Occipital lobe (tissue), 1 donor: ENCODE measurements at regions not wholly inside any gene's neighbourhood (a gene's known extent, or its start where the extent isn't known, plus 50 kb on each side); places are given as distances from the start of the nearest gene placed in this dataset.

Experiments used
- DNase-seq: peaks from one replicate; lab custom pipeline; 2025; lab: John Stamatoyannopoulos, UW

DNA sequence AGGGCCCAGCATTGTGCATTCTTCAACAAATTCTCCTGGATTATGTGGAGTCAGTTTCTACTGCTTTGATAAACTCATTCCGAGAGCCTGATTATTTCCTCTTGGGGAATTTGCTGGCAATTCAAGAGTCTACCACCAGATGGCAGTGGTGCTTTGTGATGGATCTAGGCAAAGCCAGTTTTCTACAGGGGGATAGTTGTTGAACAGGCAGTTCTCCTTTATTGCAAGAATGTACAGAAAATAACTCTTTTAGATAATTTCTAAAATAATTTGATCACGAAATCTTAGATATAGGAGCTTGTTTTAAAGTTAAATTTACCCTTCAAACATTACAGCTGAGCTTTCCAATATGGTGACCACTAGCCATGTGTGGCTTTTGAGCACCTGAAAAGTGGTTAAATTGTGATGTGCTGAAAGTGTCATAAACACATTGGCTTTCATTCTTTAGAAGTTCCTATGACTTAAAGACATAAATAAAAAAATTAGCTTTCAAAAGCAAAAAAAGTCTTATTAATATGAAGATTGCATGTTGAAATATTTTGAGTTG is 66.7 kb upstream of the HAAO start:
- DNase-seq: peak; percentile 12

DNA sequence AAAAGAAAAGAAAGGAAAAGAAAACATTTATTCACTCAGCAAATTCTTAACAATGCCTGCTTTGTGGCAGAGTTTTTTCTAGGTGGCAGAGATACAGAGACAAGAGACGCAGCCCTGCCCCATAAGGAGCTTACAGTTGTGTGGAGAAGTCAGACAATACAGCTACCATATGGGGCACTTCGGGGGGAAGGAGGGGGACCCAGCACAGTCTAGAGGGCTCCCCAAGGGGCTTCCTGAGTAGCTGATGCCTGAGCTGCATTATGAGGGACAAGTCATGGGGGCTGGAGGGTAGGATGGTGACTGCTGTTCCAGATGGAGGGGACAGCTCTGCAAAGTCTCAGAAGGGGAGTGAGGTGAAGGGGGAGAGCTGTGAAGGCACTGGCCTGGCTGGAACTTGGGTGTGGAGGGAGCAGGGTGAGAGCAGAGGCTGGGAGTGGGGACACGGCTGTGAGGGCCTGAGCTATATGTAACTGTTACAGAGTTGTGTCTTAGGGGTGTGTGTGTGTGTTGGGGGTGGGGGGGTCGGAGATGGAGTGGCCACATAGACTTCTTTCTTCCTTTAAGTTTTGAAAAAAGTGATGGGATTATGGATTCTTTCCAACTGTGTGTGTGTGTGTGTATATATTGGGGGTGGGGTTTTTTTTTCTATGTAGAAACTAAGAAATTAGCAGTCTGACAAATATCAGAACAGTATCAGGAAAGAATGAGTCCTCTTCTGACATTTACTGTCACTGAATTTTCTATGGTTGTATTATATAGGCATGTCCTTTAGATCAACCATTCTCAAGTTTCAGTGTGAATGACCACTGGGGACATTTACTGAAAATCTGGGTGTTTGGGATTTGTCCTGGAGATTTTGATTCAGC is 66.0 kb upstream of the HAAO start:
- DNase-seq: no peak

DNA sequence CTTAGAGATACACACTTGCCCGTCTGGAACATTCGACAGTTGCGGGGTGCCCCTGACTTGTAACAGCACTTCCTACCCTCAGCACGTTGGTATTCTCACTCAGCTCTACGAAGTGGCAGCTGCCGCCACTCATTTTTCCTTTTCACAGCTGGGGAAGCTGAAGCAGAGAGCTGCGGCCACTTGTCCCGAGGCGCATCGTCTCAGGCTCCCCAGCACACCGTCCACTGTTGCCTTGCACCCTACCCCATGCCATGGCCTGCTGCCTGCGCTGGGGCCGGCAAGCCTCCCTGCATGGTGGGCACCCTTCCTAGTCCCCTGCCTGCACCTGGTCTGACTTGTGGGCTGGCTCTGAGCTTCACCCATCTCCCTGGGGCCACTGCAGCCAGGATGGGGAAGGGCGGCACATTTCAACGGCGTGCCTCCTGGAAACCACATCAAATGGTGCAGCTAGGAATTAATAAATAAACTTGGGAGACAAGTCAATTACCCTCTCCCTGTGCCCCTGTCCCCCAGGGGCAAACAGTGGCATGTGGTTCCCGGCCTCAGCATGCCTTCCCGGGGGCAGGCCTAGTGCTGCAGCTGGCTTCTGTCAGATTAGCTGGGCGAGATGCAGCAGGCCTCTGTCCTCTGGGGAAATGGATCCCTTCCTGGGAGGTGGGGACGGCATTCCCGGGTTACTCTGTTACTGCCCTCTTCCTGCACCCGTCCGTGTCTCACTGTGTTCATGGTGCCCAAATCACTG is 64.7 kb upstream of the HAAO start:
- no peak for DNase-seq

DNA sequence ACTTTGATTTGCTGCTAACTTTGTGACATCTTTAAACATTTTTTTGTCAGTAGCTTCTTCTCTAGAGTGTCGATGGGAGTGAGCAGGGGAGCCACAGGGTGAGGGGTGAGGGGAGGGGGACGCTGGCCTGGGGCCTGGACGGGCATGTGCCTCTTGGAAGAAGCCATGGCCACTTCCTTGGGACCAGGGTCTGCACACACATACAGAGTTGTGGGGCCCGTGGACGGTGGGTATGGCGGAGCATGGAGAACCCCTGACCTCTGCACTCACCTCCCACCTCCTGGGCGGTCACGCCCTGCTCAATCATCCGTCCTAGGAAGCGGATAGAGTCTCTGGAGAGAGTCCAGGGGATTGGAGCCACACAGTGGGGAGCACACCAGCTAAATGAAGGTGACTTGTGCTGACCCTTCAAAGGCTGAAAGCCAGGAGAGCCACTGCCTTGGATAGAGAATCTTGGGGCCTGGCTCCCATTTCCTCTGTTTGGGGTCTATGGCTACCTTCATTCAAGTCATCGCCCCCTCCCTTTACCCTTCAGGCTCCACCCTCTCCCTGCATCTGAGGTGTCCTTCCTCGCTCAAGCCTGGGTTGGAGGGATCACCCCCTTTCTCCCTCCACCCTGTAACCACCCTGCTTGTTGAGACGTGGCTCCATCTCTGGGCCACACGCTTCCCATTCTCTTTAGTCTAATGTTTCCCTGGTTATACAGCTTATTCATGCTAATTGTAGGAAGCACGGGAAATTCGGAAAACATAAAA is 63.9 kb upstream of the HAAO start:
- DNase-seq: no peak

DNA sequence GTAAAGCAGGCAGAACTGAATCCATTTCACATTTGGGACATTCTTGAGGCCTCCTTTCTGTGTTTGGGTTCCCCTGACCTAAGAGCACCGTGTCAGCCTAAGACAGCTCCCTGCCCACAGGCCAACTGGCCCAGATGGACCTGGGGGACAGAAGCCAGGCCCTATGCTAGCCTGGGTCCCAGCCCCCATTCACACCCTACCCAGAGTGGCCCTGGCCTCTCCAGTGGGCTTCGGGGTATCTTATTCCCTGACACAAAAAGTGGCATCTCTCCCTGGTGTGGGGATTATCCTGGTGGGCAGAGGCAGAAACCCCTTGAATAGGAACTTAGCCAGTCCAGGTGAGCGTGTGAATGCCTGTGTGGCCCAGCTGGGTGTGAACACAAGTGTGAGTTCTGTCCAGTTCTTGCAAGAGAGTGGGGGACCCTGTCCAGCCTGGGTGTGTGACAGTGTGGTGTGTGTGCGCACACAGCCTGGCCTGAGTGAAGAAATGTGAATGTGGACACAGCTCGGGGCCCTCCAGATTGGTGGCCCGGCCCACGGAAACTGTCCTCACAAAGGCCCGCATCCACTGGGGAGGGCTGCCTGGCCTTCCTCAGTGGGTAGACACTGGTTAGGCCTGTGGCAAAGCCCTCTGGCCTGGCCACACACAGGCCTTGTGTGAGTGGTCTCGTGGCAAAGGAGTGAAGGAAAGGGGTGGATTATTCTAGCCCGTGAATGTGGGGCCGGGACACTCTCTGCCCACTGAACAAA is 63.0 kb upstream of the HAAO start:
- no peak for DNase-seq

DNA sequence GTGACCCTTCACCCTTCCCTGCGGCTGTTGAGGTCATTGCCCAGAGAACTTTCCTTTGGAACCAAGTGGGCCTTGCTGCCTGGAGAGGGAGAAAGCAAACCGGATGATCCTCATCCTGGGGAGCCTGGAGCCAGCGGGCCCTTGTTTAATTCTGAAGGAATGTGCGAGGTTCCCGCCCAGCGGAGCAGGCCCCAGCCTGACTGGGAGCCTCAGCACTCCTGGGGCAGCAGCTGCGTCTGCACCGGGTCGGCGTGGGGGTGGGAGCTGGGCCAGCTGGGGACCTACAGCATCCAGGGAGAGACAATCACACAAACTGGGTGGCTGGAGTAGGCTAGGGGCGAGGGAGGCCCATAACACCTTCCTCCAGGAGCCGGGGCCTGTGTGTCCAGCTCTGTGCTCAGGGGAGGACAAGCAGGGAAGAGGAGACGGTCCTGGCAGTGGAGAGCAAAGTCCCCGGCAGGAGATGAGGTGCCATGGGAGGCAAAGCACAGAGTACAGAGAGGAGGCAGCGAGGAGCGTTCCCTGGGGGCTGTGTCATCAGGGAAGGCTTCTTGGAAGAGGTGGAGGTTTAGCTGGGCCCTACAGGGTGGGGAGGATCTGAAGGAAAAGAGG is 61.9 kb upstream of the HAAO start:
- DNase-seq: no peak

DNA sequence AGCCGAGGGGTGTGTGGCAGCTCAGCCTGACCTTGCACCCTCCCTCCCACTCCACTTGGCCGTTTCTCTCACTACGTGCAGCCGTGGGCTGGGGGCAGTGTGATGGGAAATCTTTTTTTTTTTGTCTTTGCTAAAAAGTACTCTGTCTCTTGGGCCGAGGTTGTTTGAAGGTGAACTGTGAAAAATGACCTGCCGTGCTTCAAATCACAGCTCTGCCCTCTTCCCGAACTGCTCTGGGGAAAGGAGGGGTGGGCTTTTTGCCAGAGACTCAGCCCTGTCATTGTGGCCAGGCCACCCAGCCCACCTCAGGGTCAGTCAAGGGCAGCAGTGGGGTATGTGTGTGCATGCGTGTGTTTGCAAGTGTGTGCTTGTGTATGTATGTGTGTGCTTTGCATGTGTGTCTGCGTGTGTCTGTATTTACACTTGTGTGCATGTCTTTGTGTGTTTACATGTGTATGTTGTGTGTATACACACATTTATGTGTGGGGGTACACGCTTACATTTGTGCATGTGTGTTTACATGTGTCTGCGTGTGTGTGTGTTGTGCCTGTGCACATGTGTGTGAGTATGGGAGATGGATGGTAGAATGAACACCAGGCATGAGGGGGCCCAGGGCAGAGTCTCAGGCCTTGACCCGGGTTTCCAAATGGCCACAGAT is 61.3 kb upstream of the HAAO start:
- no peak for DNase-seq

DNA sequence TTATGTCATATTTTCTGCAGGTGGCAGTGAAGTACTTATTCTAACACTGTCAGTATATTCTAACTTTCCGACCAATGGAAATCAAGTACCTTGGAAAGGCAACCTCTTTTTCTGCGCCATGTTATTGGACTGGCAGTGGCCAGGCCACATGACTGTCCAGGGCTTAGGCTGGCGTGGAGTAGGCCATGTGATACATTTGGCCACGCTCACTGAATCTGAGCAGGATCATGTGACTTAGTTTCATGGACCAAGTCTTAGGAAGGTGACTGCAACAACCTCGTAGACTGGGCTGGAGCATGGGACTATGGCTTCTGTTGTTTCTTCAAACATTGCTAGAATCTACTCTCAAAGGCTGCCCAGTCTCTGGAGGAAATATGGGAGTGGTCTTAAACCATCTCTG is 60.4 kb upstream of the HAAO start:
- DNase-seq: no peak

DNA sequence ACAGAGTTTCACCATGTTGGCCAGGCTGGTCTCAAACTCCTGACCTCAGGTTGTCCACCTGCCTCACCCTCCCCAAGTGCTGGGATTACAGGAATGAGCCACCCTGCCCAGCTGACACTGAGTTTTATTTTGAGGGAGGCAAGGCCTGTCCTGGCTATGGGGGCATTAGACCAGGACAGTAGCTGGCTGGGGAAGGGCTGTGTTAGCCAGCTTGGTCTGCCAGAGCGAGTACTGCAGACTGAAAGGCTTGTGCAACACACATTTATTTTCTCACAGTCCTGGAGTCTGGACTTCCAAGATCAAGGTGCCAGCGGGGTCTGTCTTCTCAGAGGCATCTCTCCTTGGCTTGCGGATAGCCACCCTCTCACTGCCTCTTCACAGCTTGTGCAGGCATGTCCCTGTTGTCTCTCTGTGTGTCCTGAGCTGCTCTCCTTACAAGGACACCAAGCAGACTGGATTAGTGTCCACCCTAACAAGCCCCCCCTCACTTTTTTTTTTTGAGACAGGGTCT is 59.4 kb upstream of the HAAO start:
- DNase-seq: no peak

DNA sequence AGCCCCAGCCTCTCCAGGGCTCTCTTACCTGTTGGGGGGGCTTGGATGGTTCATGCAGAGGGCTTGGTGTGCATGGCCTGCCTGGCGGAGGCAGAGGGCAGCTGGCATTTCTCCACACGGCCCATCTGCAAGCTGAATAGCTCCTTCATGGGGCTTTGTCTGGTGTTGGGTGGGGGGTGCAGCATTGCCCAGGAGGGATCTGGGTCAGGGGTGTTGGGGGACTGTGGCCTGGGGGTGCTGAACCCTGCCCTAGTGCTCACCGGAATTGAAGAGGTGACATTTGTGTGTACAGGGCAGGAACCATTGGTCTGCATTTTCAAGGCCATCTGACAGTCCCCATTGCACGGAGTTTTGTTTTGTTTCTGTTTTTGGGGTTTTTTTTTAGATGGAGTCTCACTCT is 58.8 kb upstream of the HAAO start:
- no peak for DNase-seq

DNA sequence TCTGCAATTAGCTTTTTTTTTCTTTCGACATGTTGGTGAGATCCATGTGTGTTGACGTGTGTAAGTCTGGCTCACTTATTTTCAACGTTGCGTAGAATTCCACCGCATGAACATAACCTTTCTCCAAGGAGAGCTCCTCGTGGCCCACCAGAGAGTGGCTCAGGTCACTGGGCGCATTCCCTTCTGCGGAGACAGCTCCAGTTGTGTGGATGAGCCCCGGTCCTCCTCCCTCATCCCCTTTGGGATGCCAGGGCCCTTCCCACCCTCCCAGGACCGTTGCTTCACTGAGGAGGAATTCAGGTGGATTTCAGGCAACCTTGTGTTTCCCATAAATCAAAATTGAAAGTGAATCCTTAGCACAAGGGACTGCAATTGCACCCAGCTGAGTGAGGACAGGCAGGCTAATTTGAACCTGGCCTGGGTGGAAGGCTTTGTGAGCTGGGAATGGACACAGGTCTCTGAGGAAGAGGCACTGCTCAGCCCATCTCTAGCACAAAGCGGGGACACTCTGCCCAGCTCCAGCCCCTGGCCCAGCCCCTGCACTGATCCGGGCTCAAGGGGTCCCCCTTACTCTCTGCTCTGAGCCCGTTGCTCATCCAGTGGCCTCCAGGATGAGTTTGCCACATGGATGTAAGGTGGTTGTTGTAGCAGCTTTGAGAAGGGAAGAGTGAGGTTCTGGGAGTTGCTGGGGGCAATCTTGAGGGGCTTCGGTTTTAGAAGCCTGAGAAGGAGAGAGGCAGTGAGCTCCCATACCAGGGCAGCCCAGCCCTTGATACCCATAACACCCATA is 57.8 kb upstream of the HAAO start:
- no peak for DNase-seq

DNA sequence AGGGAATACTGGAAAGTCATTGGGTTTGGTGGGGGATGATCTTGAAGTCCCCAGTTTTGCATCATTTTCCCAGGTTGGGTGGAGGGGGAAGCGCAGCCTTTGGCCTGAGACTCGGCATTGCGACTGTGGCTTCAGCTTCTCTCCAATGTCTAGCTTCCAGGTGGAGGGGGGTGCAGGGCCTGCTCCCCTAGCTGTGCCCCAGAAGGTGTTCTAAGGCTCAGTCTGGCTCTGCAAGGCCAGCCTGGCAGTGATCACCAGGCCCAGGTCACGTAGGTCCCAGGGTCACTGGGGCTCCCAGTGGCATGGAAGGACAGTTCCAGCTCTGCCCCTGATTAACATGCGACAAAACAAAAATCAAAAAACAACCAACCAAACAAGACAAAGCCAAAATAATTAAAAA is 56.9 kb upstream of the HAAO start:
- DNase-seq: no peak

DNA sequence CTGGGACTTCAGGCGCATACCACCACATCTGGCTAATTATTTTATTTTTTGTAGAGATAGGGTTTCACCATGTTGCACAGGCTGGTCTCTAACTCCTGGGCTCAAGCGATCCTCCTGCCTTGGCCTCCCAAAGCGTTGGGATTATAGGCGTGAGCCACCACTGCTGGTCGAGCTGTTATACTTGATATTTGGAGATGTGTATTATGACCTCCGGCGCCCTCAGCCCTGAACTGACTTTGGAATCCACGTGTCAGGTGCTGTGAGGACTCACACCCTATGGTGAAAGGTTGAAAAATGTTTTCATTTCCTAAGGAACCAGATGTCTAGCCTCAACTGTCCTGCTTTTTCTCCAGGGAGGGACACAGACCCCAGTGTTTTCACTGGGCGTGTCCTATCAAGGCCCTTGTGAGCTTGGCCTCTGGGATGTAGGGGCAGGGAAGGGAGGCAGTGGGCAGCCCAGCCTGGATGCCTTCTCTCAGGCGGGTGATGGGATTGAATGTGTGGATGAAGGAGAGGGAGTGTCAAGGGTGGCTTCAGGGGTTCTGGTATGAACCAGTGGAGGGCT is 56.4 kb upstream of the HAAO start:
- no peak for DNase-seq

DNA sequence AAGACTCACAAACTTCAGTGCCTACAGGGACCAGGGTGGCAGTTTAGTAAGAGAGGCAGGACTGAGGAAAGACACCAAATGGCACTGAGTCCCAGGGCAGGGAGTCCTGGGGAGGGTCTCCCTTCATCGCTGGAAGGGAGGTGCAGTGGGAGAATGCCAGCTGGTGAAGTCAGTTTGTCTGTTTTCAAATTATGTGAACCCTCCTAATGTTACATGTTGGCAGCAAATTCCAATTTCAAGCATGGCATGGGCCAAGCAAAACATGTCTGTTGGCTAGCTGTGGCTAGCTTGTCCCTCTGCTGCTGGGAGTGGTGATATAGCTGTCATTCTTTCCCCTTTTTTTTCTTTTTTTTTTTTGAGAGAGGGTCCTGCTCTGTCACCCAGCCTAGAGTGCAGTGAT is 55.9 kb upstream of the HAAO start:
- DNase-seq: no peak

DNA sequence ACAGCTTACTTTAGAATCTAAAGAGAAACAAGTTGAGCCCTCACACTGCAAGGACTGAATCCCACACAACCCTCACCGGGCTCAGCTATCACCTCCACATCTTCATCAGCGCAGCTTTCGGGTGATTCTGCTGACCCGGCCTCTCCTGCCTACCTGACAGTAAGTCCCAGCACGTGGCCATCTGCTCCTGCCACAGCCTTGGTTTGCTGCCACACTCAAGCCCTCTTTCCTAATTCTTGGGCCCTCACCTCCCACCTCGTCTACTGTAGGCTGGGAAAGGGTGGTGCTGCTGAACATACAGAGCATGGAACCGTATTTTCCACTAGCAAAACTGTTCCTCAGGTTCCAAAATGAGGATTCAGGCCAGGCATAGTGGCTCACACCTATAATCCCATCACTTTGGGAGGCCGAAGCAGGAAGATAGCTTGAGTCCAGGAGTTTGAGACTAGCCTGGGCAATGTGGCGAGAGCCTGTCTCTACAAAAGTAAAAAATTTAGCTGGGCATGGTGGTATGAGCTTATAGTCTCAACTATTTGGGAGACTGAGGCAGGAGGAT is 55.3 kb upstream of the HAAO start:
- no peak for DNase-seq

DNA sequence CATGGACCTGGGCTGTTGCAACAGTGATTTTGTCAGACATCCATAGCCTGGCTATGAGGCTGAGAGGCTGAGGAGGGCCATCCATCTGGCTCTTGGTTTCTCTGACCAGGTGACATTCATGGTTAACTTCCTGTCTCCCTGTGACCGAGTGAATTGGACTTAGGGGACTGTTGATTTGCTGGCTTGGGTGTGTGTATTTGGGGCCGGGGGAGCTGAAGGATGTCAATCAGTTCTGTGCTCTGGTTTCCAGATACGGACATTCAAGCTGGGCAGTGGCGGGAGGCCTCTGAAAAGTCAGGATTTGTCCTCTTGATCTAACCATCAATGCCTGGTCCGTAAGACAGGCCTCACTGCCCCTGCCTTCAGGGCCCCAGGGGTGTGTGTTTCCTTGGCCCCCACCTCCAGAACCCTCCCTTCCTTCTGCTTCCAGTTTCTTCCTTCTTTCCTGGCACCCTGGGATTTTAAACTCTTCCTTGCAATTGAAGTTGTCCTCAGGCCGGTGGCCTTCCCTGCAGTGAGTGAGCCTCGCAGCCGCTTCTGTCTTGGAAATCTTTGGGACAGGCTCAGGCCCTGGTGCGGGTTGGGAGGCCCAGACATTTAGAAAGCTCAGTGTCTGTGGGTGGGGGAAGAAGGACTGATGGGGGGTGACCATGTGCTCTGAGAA is 54.7 kb upstream of the HAAO start:
- DNase-seq: no peak

DNA sequence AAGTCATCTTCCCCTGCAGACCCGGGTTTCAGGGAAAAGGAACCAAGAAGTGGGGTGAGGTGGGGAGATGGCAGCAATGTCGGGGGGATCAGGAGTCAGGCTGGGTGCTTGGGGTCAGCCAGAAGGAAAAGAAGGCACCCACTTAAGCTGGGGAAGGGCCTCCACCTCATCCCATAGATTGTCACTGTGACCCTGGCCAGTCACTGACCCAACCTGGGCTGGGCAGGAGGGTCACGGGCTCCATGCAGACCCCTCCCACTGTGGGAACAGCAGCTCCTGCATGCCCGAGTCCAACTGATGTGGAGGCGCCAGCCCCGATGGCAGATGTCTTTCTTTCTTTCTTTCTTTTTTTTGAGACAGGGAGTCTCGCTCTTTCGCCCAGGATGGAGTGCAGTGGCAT is 53.6 kb upstream of the HAAO start:
- no peak for DNase-seq
